ENCODE measurements at regions not wholly inside any gene's neighbourhood (a gene's known extent, or its start where the extent isn't known, plus 50 kb on each side); places are given as distances from the start of the nearest gene placed in this dataset.

GRCh38 chr1:192475329-192475728, 100.2 kb upstream of the RGS1 start:
- no peak for ATAC-seq (ENCODE audit: low FRiP score in 2 of 2)
- Histone ChIP-seq H3K27me3 (no peaks in the 10 kb centered on the region), H3K4me3 (no peak overlapping the region), H3K27ac (no peak overlapping the region), H3K36me3 (no peaks in the 10 kb centered on the region), H3K9me3 (no peaks in the 10 kb centered on the region), H3K4me1 (no peaks in the 10 kb centered on the region)
- no peak for DNase-seq
- no peak for TF ChIP-seq EP300 (IDR thresholded peaks at IDR 0.05)
- no peak for TF ChIP-seq POLR2A (IDR thresholded peaks at IDR 0.05)
- TF ChIP-seq, protein P1, sequence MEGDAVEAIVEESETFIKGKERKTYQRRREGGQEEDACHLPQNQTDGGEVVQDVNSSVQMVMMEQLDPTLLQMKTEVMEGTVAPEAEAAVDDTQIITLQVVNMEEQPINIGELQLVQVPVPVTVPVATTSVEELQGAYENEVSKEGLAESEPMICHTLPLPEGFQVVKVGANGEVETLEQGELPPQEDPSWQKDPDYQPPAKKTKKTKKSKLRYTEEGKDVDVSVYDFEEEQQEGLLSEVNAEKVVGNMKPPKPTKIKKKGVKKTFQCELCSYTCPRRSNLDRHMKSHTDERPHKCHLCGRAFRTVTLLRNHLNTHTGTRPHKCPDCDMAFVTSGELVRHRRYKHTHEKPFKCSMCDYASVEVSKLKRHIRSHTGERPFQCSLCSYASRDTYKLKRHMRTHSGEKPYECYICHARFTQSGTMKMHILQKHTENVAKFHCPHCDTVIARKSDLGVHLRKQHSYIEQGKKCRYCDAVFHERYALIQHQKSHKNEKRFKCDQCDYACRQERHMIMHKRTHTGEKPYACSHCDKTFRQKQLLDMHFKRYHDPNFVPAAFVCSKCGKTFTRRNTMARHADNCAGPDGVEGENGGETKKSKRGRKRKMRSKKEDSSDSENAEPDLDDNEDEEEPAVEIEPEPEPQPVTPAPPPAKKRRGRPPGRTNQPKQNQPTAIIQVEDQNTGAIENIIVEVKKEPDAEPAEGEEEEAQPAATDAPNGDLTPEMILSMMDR (IDR thresholded peaks at IDR 0.05), result no peak
- no peak for TF ChIP-seq POLR2AphosphoS5 (IDR thresholded peaks at IDR 0.05)
- 88 to 92% methylated on average over 6 of the region's 6 CpGs for WGBS, 2 donors

DNA sequence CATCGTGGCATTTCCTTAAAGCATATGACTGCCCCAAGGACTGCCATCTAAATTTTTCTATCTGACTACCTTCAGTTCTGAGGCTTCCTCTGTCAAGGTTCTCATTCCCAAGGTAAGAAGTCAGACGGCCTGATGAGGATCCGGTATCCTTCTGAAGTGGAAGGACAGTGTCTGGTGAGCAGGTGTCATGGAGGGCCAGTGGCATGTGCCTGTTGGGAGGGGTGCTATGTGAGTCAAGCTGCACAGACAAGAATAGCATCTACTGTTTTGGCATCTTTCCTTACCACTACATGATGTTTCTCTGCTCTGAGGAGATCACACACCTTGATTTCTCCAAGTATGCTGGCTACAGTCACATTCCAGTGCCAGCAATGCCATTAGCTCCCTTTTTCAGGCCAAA, 99.6 kb upstream of the RGS1 start:
- ATAC-seq (ENCODE audit: low FRiP score in 2 of 2), result no peak
- no peaks in the 10 kb centered on the region for H3K27me3 ChIP-seq
- DNase-seq, result no peak
- H3K4me3 ChIP-seq, result no peak overlapping the region
- no peak for TF ChIP-seq POLR2AphosphoS5 (IDR thresholded peaks at IDR 0.05)
- TF ChIP-seq, protein P1 (IDR thresholded peaks at IDR 0.05), result no peak
- TF ChIP-seq EP300 (IDR thresholded peaks at IDR 0.05), result no peak
- TF ChIP-seq POLR2A (IDR thresholded peaks at IDR 0.05), result no peak
- 79 to 92% methylated on average over 3 of the region's 3 CpGs for WGBS, 2 donors
- H3K9me3 ChIP-seq, result no peaks in the 10 kb centered on the region
- H3K4me1 ChIP-seq, result no peaks in the 10 kb centered on the region
- no peak overlapping the region for H3K27ac ChIP-seq
- no peaks in the 10 kb centered on the region for H3K36me3 ChIP-seq

DNA sequence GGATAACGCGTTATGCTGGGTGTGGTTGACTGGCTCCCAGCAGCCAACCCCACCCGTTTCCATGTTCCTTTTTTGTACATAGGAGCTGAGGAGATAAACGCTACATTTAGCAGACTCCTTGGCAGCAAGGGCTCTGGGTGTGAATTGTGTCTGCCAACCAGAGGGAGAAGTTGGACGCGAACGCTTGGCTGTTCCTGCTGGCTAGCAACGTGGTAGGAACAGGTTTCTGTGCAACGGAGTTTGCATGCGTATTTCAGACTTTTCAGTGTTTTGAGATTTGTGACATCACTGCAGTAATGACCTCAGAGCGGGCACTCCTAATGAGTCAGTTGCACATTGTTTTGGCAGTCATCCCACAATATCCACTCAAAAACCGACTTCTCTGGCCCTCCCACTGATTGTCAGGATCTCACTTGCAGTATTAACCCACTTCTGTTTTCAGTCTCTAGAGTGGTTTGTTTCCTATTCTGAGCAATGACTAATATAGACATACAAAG, 98.7 kb upstream of the RGS1 start:
- TF ChIP-seq EP300 (IDR thresholded peaks at IDR 0.05) (peak in 1 of 4 donors; percentile 15), POLR2A (IDR thresholded peaks at IDR 0.05) (no peak), POLR2AphosphoS5 (IDR thresholded peaks at IDR 0.05) (no peak)
- WGBS, 2 donors, result 58 to 61% methylated on average over 12 of the region's 12 CpGs
- peak; percentile 74 to 93 for ATAC-seq (ENCODE audit: low FRiP score in 2 of 2)
- peak in 1 of 2 donors; percentile 33 for DNase-seq
- H3K4me1 ChIP-seq, result no peaks in the 10 kb centered on the region
- H3K27ac ChIP-seq, result no peak overlapping the region
- no peak overlapping the region for H3K4me3 ChIP-seq
- no peaks in the 10 kb centered on the region for H3K27me3 ChIP-seq
- H3K9me3 ChIP-seq, result no peaks in the 10 kb centered on the region
- no peaks in the 10 kb centered on the region for H3K36me3 ChIP-seq

GRCh38 chr1:192477630-192478029, 97.9 kb upstream of the RGS1 start:
- DNase-seq, result no peak
- H3K27me3 ChIP-seq, result no peaks in the 10 kb centered on the region
- H3K27ac ChIP-seq, result no peak overlapping the region
- 3 to 5% methylated on average over 2 of the region's 2 CpGs for WGBS, 2 donors
- H3K36me3 ChIP-seq, result no peaks in the 10 kb centered on the region
- no peaks in the 10 kb centered on the region for H3K4me1 ChIP-seq
- no peak overlapping the region for H3K4me3 ChIP-seq
- no peak for TF ChIP-seq POLR2AphosphoS5 (IDR thresholded peaks at IDR 0.05)
- TF ChIP-seq POLR2A (IDR thresholded peaks at IDR 0.05), result no peak
- no peak for TF ChIP-seq EP300 (IDR thresholded peaks at IDR 0.05)
- TF ChIP-seq, protein P1 (IDR thresholded peaks at IDR 0.05), result peak in 4 of 6 experiments; percentile 10 to 64 (median 52)
- peak in 1 of 2 donors; percentile 87 for ATAC-seq (ENCODE audit: low FRiP score in 2 of 2)
- H3K9me3 ChIP-seq, result no peaks in the 10 kb centered on the region

GRCh38 chr1:192485692-192486436, 89.7 kb upstream of the RGS1 start:
- no peaks in the 10 kb centered on the region for H3K27me3 ChIP-seq
- WGBS, 2 donors, result 61% methylated on average over 1 of the region's 1 CpG
- TF ChIP-seq POLR2AphosphoS5 (IDR thresholded peaks at IDR 0.05), result peak; percentile 30 to 48
- TF ChIP-seq EP300 (IDR thresholded peaks at IDR 0.05), result peak in 1 of 4 donors; percentile 53
- TF ChIP-seq, protein P1 (IDR thresholded peaks at IDR 0.05), result no peak
- DNase-seq (peak in 1 of 2 donors; percentile 73), ATAC-seq (ENCODE audit: low FRiP score in 2 of 2) (peak; percentile 75 to 93)
- H3K36me3 ChIP-seq, result no peaks in the 10 kb centered on the region
- peak overlapping the region in 2 of 4 donors; percentile 6 to 52 for H3K27ac ChIP-seq
- H3K9me3 ChIP-seq, result no peaks in the 10 kb centered on the region
- no peak overlapping the region for H3K4me3 ChIP-seq
- peaks cover 0 to 3% (median 2%) of the 10 kb centered on the region in 4 donors for H3K4me1 ChIP-seq

All from upper lobe of left lung (tissue), 6 donors.